ENCODE measurements at regions not wholly inside any gene's neighbourhood (a gene's known extent, or its start where the extent isn't known, plus 50 kb on each side); places are given as distances from the start of the nearest gene placed in this dataset.

DNA sequence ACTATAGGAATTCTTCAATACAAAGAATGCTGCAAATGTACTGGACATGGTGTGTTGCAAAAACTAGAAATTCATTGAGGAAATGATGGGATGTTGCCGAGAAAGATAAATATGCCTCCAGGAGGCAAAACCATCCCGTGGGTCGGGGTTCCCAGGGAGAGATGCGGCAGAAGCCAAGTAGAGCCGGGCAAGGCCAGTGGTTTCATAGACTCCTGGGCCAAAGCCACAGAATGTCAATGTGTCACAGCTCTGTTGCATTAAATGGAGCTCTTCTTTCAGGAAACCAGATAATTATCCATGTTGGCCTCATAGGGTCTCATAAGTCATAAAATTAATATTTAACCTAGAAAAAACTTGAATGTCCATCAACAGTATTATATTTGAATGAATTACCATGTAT lies 419.5 kb upstream of the CDH10 start:
- no peak for DNase-seq (ENCODE audit: low spot score)
- TF ChIP-seq, protein P1, sequence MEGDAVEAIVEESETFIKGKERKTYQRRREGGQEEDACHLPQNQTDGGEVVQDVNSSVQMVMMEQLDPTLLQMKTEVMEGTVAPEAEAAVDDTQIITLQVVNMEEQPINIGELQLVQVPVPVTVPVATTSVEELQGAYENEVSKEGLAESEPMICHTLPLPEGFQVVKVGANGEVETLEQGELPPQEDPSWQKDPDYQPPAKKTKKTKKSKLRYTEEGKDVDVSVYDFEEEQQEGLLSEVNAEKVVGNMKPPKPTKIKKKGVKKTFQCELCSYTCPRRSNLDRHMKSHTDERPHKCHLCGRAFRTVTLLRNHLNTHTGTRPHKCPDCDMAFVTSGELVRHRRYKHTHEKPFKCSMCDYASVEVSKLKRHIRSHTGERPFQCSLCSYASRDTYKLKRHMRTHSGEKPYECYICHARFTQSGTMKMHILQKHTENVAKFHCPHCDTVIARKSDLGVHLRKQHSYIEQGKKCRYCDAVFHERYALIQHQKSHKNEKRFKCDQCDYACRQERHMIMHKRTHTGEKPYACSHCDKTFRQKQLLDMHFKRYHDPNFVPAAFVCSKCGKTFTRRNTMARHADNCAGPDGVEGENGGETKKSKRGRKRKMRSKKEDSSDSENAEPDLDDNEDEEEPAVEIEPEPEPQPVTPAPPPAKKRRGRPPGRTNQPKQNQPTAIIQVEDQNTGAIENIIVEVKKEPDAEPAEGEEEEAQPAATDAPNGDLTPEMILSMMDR (IDR thresholded peaks at IDR 0.05; ENCODE audit: extremely low read depth, missing control alignments) = no peak

DNA sequence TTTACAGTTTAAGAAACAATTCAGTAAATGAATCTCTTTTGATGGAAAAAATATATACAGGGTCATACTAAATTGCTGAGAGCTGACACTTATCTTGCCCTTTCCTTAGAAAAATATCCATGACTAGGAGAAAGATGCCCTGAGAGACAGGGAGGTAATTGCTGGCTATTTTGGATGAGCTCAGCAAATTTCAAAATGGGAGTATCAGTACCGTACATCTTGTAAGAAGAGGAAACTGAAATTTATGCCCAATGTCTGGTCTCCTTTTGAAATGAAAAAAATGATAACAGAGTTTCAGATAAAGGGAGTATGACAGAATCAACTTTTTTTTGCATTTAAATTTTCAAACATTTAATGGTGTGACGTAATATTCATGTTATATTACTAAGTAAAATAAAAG lies 415.8 kb upstream of the CDH10 start:
- DNase-seq (ENCODE audit: low spot score) = no peak
- TF ChIP-seq, protein P1 (IDR thresholded peaks at IDR 0.05; ENCODE audit: extremely low read depth, missing control alignments) = no peak

DNA sequence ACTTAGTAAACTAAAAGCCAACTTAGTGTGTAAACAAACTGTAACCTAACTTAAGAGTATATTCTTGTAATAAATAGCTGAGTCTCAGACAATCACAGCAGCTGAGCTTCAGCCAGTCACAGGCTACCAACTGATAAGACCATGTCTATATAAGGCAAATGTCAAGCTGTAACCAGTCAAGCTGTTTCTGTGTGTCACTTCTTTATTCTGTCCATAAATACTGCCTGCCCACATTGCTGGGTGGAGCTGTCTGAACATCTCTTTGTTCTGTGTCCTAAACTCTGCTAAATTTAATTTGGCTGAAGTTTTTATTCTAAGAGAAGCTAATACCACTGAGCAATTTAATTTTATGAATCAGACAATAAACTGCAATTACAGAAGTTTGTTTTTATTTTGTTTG lies 412.1 kb upstream of the CDH10 start:
- TF ChIP-seq, protein P1 (IDR thresholded peaks at IDR 0.05; ENCODE audit: extremely low read depth, missing control alignments) = no peak

DNA sequence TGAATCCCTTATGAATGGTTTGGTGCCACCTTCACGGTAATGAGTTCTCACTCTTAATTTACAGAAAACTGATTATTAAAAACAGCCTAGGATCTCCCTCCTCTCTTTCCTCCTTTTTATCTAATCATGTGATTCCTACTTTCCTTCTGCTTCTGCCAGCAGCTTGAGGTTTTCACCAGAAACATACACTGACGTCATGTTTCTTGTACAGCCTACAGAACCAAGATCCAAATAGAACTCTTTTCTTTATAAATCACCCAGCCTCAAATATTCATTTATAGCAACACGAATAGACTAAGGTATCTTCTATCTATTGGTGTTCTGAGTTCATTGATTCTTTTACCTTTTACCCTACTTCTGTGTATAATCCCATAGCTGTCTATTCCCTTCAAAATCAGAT lies 388.9 kb upstream of the CDH10 start:
- no peak for DNase-seq (ENCODE audit: low spot score)
- TF ChIP-seq, protein P1 (IDR thresholded peaks at IDR 0.05; ENCODE audit: extremely low read depth, missing control alignments) = no peak

More for the DNA sequence above, 412.1 kb upstream of the CDH10 start:
- DNase-seq (ENCODE audit: low spot score) = no peak

DNA sequence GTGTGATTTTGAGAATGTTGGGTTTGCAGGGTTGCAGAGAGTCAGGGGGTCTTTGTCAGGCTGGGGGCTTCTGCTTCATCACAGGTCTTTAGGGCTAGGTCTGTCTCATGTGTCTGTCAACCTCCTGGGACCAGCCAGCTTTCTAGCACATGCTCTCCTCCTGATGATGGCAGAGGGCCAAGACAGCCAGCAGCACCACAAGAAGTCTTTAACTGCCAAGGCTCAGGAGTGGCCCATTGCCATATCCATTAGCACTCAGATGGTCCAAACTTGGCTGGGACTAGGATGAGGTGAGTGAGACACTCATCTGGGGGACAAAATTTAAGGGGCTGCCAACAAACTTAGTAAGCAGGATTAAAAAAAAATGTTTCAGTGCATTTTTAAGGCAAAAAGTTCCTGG lies 384.2 kb upstream of the CDH10 start:
- no peak for DNase-seq (ENCODE audit: low spot score)
- TF ChIP-seq, protein P1 (IDR thresholded peaks at IDR 0.05; ENCODE audit: extremely low read depth, missing control alignments) = no peak

DNA sequence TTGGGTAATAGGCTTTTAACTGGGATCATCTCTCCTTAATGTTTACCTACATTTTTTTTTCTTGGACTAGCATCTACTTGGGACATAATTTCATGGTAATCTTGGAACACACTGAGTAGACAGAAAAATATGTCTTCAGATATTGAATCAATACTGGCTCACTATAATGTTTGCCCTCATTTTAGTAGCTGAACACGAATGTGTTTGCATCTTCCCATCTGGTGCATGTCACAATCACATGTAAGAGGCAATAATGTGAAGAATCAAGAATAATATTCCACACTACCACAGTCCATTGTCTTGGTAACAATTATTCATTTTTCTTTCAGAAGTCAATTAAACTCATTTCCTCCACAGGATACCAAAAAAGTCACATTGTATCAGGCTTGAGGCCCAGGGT lies 382.7 kb upstream of the CDH10 start:
- TF ChIP-seq, protein P1 (IDR thresholded peaks at IDR 0.05; ENCODE audit: extremely low read depth, missing control alignments) = no peak
- DNase-seq (ENCODE audit: low spot score) = no peak

DNA sequence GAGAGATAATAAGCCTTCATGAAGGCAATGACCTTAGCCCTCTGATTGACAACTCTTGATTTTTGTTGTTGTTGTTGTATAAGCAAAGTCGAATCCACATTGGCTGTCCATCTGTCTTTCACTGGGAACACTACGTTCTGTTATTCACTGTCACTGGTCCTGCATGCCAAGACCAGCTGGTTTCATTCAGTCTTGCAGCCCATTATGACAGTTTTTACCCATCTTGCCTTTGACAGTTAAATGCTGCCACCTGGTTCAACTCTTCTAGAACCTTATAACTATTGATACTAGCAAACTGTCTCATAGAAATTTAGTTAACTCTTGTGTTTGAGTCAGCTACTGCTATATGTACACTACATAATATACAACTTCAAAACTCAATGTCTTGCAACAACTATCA lies 382.3 kb upstream of the CDH10 start:
- TF ChIP-seq, protein P1 (IDR thresholded peaks at IDR 0.05; ENCODE audit: extremely low read depth, missing control alignments) = no peak
- DNase-seq (ENCODE audit: low spot score) = no peak

Data from GM20000 (cell line).